Tibial nerve (tissue), 4 donors: ENCODE measurements at regions not wholly inside any gene's neighbourhood (a gene's known extent, or its start where the extent isn't known, plus 50 kb on each side); places are given as distances from the start of the nearest gene placed in this dataset.

ENCODE experiments used
- EP300 ChIP-seq, 2 donors: sonication (generic); formaldehyde crosslinking; IDR thresholded peaks; one replicate each; pipeline ENCODE4 v1.6.1; 2017; ENCODE audit warnings: antibody characterized with exemption in 2 of 2, mild to moderate bottlenecking in 1 of 2
- POLR2A ChIP-seq, 2 donors: fragments of 450-650 bp; IDR thresholded peaks; one replicate each; pipeline ENCODE4 v1.6.1; 2017; ENCODE audit warnings: antibody characterized with exemption in 2 of 2, mild to moderate bottlenecking in 2 of 2, moderate library complexity in 2 of 2
- TF ChIP-seq, protein P1 (sequence below), 5 experiments: fragments of 200-600 bp in 3 of 5; fragments of 450-650 bp in 2 of 5; sonication (generic) in 3 of 5; IDR thresholded peaks; one replicate each; pipeline ENCODE4 v1.5.1; 2016 to 2019; ENCODE audit warnings: antibody characterized with exemption in 5 of 5, mild to moderate bottlenecking in 3 of 5, moderate library complexity in 2 of 5

DNA sequence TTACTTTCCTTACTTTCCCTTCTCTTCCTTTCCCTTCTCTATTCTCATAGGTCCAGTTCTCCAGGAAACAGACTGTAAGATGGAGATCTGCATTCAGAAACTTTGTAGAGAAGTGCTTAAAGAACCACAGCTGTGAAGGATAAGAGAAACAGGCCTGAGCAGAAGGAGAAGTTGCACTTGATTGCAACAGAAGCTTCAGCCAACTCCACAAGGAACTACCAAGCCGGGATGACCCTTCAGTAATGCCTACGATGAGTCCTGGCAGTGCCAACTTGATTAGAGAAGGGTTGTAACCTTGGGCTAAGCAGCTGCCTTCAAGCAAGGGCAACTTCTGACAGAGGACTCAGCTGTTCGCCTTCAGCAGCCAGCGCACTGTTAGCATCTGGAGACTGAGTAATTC lies 413.3 kb upstream of the RASGEF1B start:
- TF ChIP-seq, protein P1, sequence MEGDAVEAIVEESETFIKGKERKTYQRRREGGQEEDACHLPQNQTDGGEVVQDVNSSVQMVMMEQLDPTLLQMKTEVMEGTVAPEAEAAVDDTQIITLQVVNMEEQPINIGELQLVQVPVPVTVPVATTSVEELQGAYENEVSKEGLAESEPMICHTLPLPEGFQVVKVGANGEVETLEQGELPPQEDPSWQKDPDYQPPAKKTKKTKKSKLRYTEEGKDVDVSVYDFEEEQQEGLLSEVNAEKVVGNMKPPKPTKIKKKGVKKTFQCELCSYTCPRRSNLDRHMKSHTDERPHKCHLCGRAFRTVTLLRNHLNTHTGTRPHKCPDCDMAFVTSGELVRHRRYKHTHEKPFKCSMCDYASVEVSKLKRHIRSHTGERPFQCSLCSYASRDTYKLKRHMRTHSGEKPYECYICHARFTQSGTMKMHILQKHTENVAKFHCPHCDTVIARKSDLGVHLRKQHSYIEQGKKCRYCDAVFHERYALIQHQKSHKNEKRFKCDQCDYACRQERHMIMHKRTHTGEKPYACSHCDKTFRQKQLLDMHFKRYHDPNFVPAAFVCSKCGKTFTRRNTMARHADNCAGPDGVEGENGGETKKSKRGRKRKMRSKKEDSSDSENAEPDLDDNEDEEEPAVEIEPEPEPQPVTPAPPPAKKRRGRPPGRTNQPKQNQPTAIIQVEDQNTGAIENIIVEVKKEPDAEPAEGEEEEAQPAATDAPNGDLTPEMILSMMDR (IDR thresholded peaks at IDR 0.05), result no peak
- no peak for TF ChIP-seq EP300 (IDR thresholded peaks at IDR 0.05)
- no peak for TF ChIP-seq POLR2A (IDR thresholded peaks at IDR 0.05)
